ENCODE measurements at regions not wholly inside any gene's neighbourhood (a gene's known extent, or its start where the extent isn't known, plus 50 kb on each side); places are given as distances from the start of the nearest gene placed in this dataset.
"Not testable (repeated sequence)": the region's sequence is repeated elsewhere in the genome, so short reads cannot be mapped to it uniquely, and the experiment has no call there.

DNA sequence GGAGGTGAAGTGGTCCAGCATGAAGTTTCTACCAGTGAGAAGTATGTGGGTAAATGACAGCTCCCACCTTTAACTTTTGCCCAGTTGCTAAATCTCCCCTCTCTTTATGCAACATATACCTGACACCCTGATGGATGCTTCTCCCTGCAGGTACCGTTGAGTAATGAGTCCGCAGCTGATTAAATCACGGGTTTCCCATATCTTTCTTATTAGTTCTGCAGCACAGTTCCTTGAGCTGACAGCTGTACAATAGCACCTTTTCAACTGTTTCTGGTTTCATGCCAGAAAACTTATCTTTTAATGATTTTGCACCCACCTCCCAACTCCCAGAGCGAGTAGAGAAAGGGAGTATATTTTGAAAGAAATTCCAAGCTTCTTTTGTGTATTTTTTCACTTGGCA lies 161.0 kb upstream of the TUT7 start:
- no peak for DNase-seq

GRCh38 chr9:86513429-86513828 lies 159.2 kb upstream of the TUT7 start:
- DNase-seq: no peak

GRCh38 chr9:86512929-86513328 lies 158.7 kb upstream of the TUT7 start:
- DNase-seq: no peak

DNA sequence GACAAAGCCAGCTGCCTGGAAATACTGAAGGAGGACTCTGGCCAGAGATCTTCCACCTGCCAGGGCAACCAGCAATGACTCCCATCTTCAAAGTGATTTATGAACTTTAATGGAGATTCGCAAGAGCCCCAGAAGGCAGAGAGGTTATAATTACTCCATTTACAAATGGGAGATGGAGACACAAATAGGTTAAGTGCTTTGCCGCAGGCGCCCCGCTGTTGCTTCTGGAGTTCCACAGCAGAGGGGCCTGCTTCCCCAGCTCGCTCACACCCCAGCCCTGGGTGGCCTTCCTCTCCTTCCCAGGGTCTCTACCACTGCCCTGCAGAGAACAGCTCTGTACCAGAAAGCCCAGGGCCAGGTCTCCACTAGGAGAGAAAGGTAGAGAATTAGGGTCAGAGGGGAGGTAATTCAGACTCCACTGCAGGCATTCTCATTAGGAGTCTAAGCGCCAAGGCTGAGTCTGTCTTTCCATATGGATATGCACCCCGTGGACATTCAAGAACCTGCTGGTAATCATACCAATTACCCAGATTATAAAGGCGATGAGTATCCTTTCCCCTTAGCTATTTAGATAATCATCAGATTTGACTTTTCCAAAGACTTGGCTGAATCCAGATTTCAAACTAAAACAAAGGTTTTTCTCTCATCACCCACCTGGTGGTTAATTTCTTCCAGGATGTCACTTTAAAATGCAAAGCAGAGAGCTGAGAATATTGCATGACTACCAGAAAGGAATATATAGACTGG lies 157.6 kb upstream of the TUT7 start:
- no peak for DNase-seq

GRCh38 chr9:86508208-86508903 lies 154.1 kb upstream of the TUT7 start:
- no peak for DNase-seq

GRCh38 chr9:86507212-86507630 lies 153.0 kb upstream of the TUT7 start:
- DNase-seq: no peak

DNA sequence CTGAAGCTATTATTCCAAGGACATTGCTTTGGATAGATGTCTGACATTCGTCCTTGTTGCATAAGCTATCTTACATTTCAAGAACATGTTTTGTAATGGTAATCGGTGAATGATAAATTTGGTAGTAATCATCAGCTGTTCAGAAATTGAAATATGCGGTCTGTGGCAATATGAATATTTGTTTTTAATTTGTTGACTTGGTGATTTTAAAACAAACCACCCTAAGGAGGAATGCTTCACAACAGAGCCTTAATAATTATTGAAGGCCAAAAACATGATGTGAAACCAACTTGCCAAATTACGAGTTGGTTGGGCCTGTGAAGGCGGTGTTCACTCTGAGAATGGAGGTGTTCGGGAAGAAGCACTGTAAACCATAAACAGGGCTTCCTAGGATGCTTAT lies 149.7 kb upstream of the TUT7 start:
- DNase-seq: no peak

DNA sequence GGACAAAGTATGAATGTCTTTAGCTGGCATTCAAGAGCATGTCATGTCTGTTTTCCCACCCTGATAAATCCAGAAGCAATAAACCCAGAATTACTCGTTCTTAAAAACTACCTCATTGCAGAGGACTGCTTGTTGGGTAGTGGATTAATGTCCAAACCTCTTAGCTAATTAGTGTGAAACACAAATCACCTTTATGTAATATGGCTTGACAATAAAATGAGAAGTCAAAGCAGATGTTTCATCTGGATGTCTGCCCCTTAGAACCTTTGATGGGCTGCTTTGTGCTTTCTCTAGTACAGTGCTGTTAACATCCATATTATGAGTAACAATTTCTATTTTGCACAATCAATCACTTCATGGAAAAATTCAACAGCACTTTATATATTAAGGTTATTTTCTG lies 149.1 kb upstream of the TUT7 start:
- no peak for DNase-seq

DNA sequence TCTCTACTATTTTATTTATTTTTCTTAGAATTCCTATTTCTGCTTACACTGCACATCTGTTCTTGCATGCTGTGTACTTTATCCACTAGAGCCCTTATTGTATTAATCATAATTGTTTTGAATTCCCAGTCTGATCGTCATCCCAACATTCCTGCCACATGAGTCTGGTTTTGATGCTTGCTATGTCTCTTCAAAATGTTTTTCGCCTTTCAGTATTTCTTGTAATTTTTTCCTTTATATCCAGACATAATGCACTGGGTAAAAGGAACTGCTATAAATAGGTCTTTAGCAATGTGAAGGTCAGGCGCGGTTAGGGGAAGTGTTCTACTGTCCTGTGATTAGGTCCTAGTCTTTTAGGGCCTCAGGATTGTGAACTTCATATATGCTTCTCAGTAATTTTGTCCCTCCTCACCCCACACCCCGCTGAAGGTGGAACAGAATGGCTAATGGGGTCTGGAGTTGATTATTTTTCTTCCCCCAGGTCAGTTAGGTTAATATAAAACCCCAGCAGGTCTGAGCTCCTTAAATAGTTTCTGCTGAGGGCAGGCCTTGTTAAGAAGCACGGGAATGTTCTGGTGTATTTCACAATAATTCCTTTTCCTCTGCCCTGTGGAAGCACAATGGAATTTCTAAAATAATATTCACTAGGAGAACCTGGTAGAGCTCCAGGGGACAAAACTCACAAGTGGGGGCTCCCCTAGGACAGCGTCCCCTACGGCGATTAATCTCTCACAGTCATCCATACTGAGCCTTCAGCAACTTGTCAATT lies 146.6 kb upstream of the TUT7 start:
- no peak for DNase-seq

DNA sequence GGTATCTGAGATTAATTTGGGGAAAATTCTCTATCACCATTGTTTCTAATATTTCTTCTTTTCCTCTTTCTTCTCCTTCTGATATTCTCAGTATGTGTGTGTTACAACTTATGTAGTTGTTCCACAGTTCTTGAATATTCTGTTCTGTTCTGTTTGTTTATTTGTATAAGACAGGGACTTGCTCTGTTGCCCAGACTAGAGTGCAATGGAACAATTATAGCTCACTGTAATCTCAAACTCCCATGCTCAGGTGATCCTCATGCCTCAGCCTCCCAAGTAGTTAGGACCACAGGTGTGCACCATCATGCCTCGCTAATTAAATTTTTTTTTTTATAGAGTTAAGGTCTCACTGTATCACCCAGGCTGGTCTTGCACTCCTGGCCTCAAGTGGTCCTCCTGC lies 145.8 kb upstream of the TUT7 start:
- DNase-seq: no peak

GRCh38 chr9:86494644-86495111 lies 140.5 kb upstream of the TUT7 start:
- no peak for DNase-seq

GRCh38 chr9:86491468-86492266 lies 137.5 kb upstream of the TUT7 start:
- no peak for DNase-seq

- DNase-seq: no peak
These were observed 134.6 kb upstream of the TUT7 start for GRCh38 chr9:86488794-86489193.

GRCh38 chr9:86488345-86488744 lies 134.1 kb upstream of the TUT7 start:
- no peak for DNase-seq

- DNase-seq: no peak
These were observed 133.6 kb upstream of the TUT7 start for GRCh38 chr9:86487838-86488233.

- no peak for DNase-seq
These were observed 133.0 kb upstream of the TUT7 start for GRCh38 chr9:86486891-86487837.

- DNase-seq: peak; percentile 3
These were observed 131.1 kb upstream of the TUT7 start for GRCh38 chr9:86485359-86485758.

- no peak for DNase-seq
These were observed 129.3 kb upstream of the TUT7 start for GRCh38 chr9:86483496-86483895.

- DNase-seq: no peak
These were observed 127.3 kb upstream of the TUT7 start for GRCh38 chr9:86481466-86481865.

DNA sequence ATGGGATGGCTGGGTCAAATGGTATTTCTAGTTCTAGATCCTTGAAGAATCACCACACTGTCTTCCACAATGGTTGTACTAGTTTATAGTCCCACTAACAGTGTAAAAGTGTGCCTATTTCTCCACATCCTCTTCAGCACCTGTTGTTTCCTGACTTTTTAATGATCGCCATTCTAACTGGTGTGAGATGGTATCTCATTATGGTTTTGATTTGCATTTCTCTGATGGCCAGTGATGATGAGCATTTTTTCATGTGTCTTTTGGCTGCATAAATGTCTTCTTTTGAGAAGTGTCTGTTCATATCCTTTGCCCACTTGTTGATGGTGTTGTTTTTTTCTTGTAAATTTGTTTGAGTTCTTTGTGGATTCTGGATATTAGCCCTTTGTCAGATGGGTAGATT lies 121.0 kb upstream of the TUT7 start:
- not testable (repeated sequence) for DNase-seq

DNA sequence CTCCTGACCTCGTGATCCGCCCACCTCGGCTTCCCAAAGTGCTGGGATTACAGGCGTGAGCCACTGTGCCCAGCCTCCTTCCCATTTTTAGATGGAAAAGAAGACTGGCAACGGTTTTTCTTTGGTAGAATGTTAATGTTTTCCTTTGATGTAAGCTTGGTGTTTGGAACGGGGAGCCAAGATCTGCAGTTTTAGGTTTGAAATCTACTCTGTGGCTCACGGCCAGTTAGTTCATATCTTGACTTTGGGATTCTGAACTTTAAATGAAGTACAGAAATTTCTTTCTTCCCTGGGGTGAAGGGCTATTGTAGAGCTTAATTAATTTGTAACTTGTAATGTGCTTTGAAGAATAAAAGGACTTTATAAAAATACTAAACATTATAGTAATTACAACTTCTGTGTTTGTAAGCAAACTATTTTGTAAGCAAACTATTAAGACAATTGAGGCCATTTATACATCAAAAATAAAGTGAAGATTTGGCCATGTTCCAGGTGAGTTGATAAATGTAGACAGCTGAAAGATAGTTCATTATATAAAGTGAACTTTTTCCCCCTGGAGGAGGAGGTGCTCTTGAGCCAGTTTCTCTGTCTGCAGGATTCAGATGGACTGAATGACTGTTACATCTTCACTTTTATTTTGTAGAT lies 117.1 kb upstream of the TUT7 start:
- DNase-seq: no peak

Data from CD4-positive, alpha-beta T cell treated with Interferon gamma for 1 hour (primary cell).